Body of pancreas (tissue), 4 donors: ENCODE measurements at regions not wholly inside any gene's neighbourhood (a gene's known extent, or its start where the extent isn't known, plus 50 kb on each side); places are given as distances from the start of the nearest gene placed in this dataset.
"Not testable (repeated sequence)": the region's sequence is repeated elsewhere in the genome, so short reads cannot be mapped to it uniquely, and the experiment has no call there.

ENCODE experiments used
- ATAC-seq: fragments of 150-250 bp; one replicate; pipeline ENCODE4 v1.9.1; 2016
- DNase-seq, 4 donors: peaks; one replicate each; pipeline ENCODE4 v3.0.0-alpha.2; 2019
- H3K27ac ChIP-seq, 4 donors: fragments of 200-600 bp; sonication (generic); 1 replicate in 3 of 4; 2 replicates in 1 of 4; pipeline versions ENCODE4 v1.5.1 to v1.6.1; 2016 to 2019; ENCODE audit warnings: mild to moderate bottlenecking in 1 of 4, mixed read lengths in 1 of 4, moderate library complexity in 1 of 4
- H3K27me3 ChIP-seq, 2 donors: fragments of 200-600 bp; sonication (generic); one replicate each; pipeline ENCODE4 v1.6.0; 2016; ENCODE audit warnings: mild to moderate bottlenecking in 1 of 2
- H3K36me3 ChIP-seq, 2 donors: fragments of 200-600 bp; sonication (generic); replicated peaks in 1 of 2; 2 replicates each; pipeline ENCODE4 v1.5.1; 2016; ENCODE audit warnings: low read depth in 2 of 2; ENCODE audit not compliant: insufficient read depth in 1 of 2
- H3K4me1 ChIP-seq: fragments of 200-600 bp; sonication (generic); one replicate; pipeline ENCODE4 v1.6.0; 2016
- H3K4me3 ChIP-seq, 2 donors: fragments of 200-600 bp; sonication (generic); 1 replicate in 1 of 2; 2 replicates in 1 of 2; pipeline ENCODE4 v1.5.1; 2016 to 2019
- H3K9me3 ChIP-seq, 3 donors: fragments of 200-600 bp; sonication (generic); 1 replicate in 2 of 3; 2 replicates in 1 of 3; pipeline ENCODE4 v1.5.1; 2016
- POLR2A ChIP-seq, 3 donors: fragments of 450-650 bp; IDR thresholded peaks; one replicate each; pipeline ENCODE4 v1.6.1; 2016; ENCODE audit warnings: antibody characterized with exemption in 3 of 3, mild to moderate bottlenecking in 2 of 3
- WGBS, 2 donors: methylation state at CpG; one replicate each; pipeline ENCODE4 v1.1.5; 2017; 5-methylcytosine and 5-hydroxymethylcytosine counted together
- intact Hi-C: fragments of 100-400 bp; cut with DNase I; formaldehyde crosslinking; loops from one replicate; pipeline ENCODE4 v1.15.1; 2023
- TF ChIP-seq, protein P1 (sequence below), 7 experiments: fragments of 450-650 bp in 4 of 7; fragments of 200-600 bp in 3 of 7; sonication (generic) in 3 of 7; IDR thresholded peaks; one replicate each; pipeline ENCODE4 v1.5.1; 2016 to 2019; ENCODE audit warnings: antibody characterized with exemption in 7 of 7

DNA sequence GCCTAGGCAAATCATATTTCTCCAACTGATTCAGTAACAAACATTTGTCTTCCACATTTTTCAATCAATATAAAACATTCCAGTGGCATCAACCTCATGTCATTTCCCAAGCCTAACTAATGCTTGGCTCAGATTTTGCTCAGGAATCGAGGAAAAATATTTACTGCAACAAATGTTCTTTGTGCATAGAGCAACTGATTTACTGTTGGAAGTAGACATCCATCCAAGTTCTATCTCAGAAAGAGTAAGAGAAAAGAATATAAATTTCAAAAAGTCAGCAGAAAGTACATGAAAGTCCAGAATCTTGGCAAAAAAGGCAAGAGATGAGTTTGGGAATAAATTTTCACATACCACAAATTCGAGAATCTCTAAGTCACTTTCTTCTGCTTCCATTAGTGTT, 2245.0 kb upstream of the RAG2 start:
- ATAC-seq (no peak), DNase-seq (no peak)
- H3K27ac ChIP-seq, result no peak overlapping the region
- no peaks in the 10 kb centered on the region for H3K36me3 ChIP-seq
- H3K9me3 ChIP-seq, result no peaks in the 10 kb centered on the region
- TF ChIP-seq POLR2A (IDR thresholded peaks at IDR 0.05), result no peak
- TF ChIP-seq, protein P1, sequence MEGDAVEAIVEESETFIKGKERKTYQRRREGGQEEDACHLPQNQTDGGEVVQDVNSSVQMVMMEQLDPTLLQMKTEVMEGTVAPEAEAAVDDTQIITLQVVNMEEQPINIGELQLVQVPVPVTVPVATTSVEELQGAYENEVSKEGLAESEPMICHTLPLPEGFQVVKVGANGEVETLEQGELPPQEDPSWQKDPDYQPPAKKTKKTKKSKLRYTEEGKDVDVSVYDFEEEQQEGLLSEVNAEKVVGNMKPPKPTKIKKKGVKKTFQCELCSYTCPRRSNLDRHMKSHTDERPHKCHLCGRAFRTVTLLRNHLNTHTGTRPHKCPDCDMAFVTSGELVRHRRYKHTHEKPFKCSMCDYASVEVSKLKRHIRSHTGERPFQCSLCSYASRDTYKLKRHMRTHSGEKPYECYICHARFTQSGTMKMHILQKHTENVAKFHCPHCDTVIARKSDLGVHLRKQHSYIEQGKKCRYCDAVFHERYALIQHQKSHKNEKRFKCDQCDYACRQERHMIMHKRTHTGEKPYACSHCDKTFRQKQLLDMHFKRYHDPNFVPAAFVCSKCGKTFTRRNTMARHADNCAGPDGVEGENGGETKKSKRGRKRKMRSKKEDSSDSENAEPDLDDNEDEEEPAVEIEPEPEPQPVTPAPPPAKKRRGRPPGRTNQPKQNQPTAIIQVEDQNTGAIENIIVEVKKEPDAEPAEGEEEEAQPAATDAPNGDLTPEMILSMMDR (IDR thresholded peaks at IDR 0.05), result no peak
- no peak overlapping the region for H3K4me3 ChIP-seq
- 18 to 27% methylated on average over 2 of the region's 2 CpGs for WGBS, 2 donors
- no peaks in the 10 kb centered on the region for H3K27me3 ChIP-seq
- intact Hi-C loops, result no loop called here
- H3K4me1 ChIP-seq, result no peaks in the 10 kb centered on the region

DNA sequence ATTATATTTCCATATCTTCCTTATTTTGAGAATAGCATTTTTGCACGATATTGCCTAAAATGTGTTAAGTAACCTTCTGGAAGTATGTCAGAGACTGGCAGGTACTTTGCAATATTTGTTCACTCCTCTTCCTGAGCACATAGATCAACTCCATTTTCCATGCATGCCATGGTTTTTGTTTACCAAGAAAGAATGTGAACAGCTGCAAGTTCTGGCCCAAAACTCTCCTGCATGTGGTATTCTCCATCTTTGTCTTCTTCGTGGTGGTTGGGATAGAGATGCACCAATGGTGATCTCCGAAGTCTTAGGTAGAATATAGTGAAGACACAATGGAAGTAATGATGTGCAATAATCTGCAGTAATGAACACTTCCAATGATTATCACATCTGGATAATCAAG, 2241.0 kb upstream of the RAG2 start:
- Histone ChIP-seq H3K9me3 (no peaks in the 10 kb centered on the region), H3K27ac (no peak overlapping the region), H3K4me3 (no peak overlapping the region), H3K36me3 (no peaks in the 10 kb centered on the region), H3K27me3 (no peaks in the 10 kb centered on the region), H3K4me1 (no peaks in the 10 kb centered on the region)
- no peak for ATAC-seq
- intact Hi-C loops, result no loop called here
- TF ChIP-seq, protein P1 (IDR thresholded peaks at IDR 0.05), result no peak
- TF ChIP-seq POLR2A (IDR thresholded peaks at IDR 0.05), result no peak
- DNase-seq, result no peak
- 50 to 65% methylated on average over 3 of the region's 3 CpGs for WGBS, 2 donors

DNA sequence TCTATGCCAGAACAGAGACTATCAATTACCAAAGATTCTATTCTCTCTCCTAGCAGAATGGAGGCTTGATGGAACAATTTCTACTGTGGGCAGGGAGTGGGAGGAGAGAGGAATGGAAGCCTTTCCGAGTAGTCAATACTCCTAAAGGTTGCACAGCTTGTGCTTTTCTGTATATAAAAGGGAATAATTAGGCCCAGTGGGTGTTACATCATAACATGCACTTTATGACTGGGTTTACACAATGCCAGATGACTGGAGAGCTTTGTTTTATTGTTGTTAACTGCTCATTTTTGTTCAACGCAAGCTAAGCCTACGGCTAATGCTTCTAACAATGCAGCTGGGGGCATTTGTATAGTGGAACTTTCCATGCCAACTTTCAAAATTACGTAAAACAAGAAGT, 2237.9 kb upstream of the RAG2 start:
- ATAC-seq (no peak), DNase-seq (no peak)
- intact Hi-C loops, result no loop called here
- 60 to 67% methylated on average over 4 of the region's 4 CpGs for WGBS, 2 donors
- TF ChIP-seq, protein P1 (IDR thresholded peaks at IDR 0.05), result no peak
- TF ChIP-seq POLR2A (IDR thresholded peaks at IDR 0.05), result no peak
- H3K9me3 ChIP-seq, result no peaks in the 10 kb centered on the region
- H3K36me3 ChIP-seq, result no peaks in the 10 kb centered on the region
- no peaks in the 10 kb centered on the region for H3K27me3 ChIP-seq
- H3K4me1 ChIP-seq, result no peaks in the 10 kb centered on the region
- H3K4me3 ChIP-seq, result no peak overlapping the region
- no peak overlapping the region for H3K27ac ChIP-seq

DNA sequence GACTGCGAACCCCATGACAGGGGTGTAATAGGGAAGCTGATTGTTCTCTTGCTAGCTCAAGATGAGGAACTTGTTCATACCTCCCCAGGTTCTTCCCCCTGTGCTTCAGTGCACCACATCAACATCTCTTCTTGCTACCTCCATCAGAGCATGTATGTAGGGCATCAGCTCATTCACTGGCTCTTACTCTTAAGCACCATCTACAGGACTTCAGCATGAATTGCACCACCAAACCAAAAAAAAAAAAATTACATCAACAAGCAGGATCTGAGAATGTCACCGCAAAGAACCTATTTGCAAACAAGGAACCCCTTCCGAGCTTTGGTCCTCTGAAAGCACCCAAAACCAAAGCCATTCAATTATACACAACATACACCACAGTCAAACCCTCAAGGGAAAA, 2226.5 kb upstream of the RAG2 start:
- DNase-seq (no peak), ATAC-seq (no peak)
- Histone ChIP-seq H3K27ac (no peak overlapping the region), H3K27me3 (no peaks in the 10 kb centered on the region), H3K9me3 (peaks cover 0 to 6% (median 0%) of the 10 kb centered on the region in 3 donors), H3K4me3 (no peak overlapping the region), H3K36me3 (no peaks in the 10 kb centered on the region), H3K4me1 (no peaks in the 10 kb centered on the region)
- 63 to 64% methylated on average over 3 of the region's 3 CpGs for WGBS, 2 donors
- intact Hi-C loops, result no loop called here
- TF ChIP-seq, protein P1 (IDR thresholded peaks at IDR 0.05), result no peak
- TF ChIP-seq POLR2A (IDR thresholded peaks at IDR 0.05), result no peak

DNA sequence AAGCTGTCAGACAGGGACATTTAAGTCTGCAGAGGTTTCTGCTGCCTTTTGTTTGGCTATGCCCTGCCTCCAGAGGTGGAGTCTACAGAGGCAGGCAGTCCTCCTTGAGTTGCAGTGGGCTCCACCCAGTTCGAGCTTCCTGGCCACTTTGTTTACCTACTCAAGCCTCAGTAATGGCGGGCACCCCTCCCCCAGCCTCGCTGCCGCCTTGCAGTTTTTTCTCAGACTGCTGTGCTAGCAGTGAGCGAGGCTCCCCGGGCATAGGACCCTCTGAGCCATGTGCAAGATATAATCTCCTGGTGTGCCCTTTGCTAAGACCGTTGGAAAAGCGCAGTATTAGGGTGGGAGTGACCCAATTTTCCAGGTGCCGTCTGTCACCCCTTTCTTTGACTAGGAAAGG, 2223.8 kb upstream of the RAG2 start:
- not testable (repeated sequence) for DNase-seq

More for the DNA sequence above, 2223.8 kb upstream of the RAG2 start:
- 85 to 89% methylated on average over 9 of the region's 9 CpGs for WGBS, 2 donors
- H3K4me1 ChIP-seq, H3K9me3 ChIP-seq, H3K27ac ChIP-seq, H3K36me3 ChIP-seq, H3K27me3 ChIP-seq, H3K4me3 ChIP-seq, intact Hi-C loops, ATAC-seq: not testable (repeated sequence)
